MG63 (cell line): ENCODE measurements at regions not wholly inside any gene's neighbourhood (a gene's known extent, or its start where the extent isn't known, plus 50 kb on each side); places are given as distances from the start of the nearest gene placed in this dataset.

ENCODE experiments used
- DNase-seq: peaks from one replicate; pipeline ENCODE4 v3.0.0-alpha.2; 2020
- H3K27me3 ChIP-seq: fragments of 250-450 bp; sonication (Bioruptor Pico); 2 replicates; pipeline ENCODE4 v1.5.1; 2020; ENCODE audit warnings: mild to moderate bottlenecking, moderate library complexity
- H3K36me3 ChIP-seq: fragments of 250-450 bp; sonication (Bioruptor Pico); 2 replicates; pipeline ENCODE4 v1.5.1; 2020; ENCODE audit warnings: mild to moderate bottlenecking, moderate library complexity
- H3K4me3 ChIP-seq: fragments of 250-450 bp; sonication (Bioruptor Pico); 2 replicates; pipeline ENCODE4 v1.5.1; 2020; ENCODE audit warnings: mild to moderate bottlenecking, moderate library complexity
- H3K9me3 ChIP-seq: fragments of 250-450 bp; sonication (Bioruptor Pico); 2 replicates; pipeline ENCODE4 v1.5.1; 2020; ENCODE audit warnings: mild to moderate bottlenecking, moderate library complexity

DNA sequence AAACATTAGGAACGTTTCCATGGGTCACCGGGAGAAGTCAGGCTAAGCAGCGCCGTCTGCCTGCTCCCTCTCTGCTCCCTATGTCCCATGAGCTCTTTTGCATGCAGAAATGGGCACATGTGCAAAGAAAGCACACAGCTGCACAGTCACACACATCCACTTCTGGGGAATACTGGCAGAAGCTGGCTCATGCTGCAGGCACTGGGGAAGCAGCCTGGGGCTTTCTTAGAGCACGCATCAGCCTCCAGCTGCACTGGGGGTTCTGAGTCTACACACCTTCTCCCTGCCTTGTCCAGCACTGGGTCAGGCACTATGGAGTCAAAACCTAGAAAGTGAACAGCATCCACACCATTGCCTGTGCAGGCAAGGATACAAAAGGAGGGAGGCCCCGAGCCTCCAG lies 76.1 kb upstream of the FOXQ1 start:
- Histone ChIP-seq H3K4me3 (no peak overlapping the region), H3K36me3 (no peaks in the 10 kb centered on the region), H3K9me3 (no peaks in the 10 kb centered on the region), H3K27me3 (no peaks in the 10 kb centered on the region)
- no peak for DNase-seq

DNA sequence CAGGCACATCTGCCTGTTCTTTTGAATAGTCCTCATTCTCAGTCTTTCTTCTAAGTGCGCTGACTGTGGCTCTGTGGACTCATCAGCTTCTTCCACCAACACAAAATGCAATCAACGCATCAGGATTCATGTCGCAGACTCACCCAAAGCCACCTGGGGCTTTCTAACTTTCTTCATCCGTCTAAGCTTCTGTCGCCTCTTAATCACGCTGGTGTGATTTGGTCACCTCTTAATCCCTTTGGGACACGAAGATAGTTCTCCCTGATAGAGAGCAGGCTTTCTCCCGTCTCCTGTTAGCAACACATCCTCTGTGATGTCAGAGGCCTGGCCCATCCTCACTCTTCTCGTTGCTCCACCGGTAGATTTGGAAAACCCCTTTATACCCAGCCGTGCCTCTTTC lies 78.0 kb upstream of the FOXQ1 start:
- H3K36me3 ChIP-seq, result no peaks in the 10 kb centered on the region
- no peaks in the 10 kb centered on the region for H3K27me3 ChIP-seq
- no peak overlapping the region for H3K4me3 ChIP-seq
- no peaks in the 10 kb centered on the region for H3K9me3 ChIP-seq
- no peak for DNase-seq

DNA sequence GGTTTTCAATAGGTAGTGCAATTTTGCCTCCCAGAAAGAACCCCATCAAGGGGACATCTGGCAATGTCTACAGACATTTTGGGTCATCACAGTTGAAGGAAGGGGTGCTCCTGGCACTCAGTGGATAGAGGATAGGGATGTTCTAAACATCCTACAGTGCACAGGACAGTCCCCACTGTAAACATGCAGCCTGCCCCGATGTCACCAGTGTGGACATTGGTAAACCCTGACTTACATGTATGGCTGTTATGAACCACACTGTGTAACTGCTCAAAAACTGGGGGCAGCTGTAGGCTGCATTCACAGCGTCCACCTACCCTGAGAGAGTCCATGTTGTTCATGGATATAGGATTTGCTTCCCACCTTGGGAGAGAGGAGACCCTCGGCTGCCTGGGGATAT lies 79.3 kb upstream of the FOXQ1 start:
- no peak for DNase-seq
- H3K36me3 ChIP-seq, result no peaks in the 10 kb centered on the region
- H3K4me3 ChIP-seq, result no peak overlapping the region
- no peaks in the 10 kb centered on the region for H3K27me3 ChIP-seq
- no peaks in the 10 kb centered on the region for H3K9me3 ChIP-seq

DNA sequence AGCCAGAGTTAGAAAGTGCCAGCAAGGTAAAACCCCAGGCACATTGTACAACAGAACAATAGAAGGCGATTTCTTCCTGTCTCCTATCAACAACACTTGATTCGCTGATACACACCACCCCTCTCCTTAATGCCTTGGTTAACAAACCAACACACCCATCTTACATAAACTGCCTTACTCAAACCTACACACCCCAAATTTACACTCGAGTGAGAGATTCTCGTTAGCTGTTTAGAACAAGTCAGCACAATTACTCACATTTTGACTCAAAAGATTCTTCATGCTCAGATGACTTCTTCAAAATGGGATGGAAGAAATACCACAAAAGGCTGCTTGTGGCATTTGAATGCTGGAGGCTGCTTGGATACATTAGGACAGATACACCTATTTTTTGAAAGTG lies 80.0 kb upstream of the FOXQ1 start:
- DNase-seq, result no peak
- Histone ChIP-seq H3K36me3 (no peaks in the 10 kb centered on the region), H3K4me3 (no peak overlapping the region), H3K27me3 (no peaks in the 10 kb centered on the region), H3K9me3 (no peaks in the 10 kb centered on the region)

DNA sequence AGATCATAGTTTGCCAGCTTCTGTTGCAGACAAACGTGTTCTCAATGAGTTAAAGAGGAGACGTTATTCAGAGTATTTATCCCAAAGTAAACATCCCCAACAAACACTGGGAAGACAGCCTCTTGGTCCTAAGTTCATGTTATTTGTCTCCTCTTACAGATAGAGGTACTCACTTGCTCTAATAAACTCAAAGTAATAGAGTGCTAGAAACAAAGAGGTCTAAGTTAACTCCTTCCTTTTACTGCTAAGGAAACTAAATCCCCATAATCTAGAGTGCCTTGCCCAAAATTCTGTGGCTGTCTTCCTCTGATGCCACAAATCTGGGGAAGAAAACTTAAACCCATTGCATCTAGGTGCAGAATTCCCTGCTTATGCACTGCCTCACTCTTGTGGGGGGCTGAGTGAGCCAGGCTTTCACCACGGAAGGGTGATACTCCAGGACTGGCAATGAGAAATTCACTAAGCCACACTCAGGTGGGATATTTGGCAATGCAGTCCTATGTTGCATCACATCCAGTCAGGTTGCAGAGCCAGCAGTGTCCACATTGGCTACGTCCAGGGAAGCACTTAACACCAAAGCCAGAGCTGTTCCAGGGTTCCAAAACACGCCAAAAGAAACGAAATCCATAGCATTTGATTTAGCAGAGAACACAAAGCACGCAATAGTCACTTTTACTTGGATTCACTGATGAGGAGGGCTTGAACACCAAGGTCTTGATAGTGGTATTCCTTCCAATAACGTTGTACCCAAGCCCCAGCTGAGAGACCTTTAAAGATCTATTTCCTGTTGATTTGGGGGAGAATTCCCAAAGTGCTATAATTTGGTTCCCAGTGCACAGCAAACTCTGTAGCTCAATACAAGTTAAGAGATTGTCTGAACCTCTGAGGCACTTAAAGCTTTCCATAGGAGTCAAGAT lies 81.0 kb upstream of the FOXQ1 start:
- no peaks in the 10 kb centered on the region for H3K27me3 ChIP-seq
- no peak for DNase-seq
- H3K9me3 ChIP-seq, result no peaks in the 10 kb centered on the region
- no peaks in the 10 kb centered on the region for H3K36me3 ChIP-seq
- H3K4me3 ChIP-seq, result no peak overlapping the region

- Histone ChIP-seq H3K4me3 (no peak overlapping the region), H3K27me3 (no peaks in the 10 kb centered on the region), H3K36me3 (no peaks in the 10 kb centered on the region), H3K9me3 (no peaks in the 10 kb centered on the region)
- no peak for DNase-seq
Observed at GRCh38 chr6:1230281-1230680, 81.6 kb upstream of the FOXQ1 start.

GRCh38 chr6:1229808-1230207 lies 82.1 kb upstream of the FOXQ1 start:
- no peaks in the 10 kb centered on the region for H3K9me3 ChIP-seq
- no peak for DNase-seq
- no peak overlapping the region for H3K4me3 ChIP-seq
- no peaks in the 10 kb centered on the region for H3K36me3 ChIP-seq
- no peaks in the 10 kb centered on the region for H3K27me3 ChIP-seq

DNA sequence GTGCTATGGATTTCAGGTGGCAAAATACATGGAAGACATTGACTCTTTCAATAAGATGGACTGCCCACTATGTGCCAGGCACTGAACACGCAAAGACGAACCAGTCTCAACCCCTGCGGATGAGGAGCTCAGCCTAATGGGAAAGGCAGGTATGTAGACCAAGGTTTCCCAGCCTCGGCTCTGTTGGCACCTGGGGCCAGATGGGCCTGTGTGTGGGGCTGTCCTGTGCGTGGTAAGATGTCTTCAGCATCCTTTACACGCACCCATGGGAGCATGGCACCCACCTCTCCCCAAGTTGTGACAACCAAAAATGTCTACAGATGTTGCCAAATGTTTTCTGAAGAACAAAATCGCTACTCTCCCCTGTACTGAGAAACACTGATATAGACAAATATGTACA lies 82.6 kb upstream of the FOXQ1 start:
- Histone ChIP-seq H3K4me3 (no peak overlapping the region), H3K27me3 (no peaks in the 10 kb centered on the region), H3K36me3 (no peaks in the 10 kb centered on the region), H3K9me3 (no peaks in the 10 kb centered on the region)
- DNase-seq, result no peak

DNA sequence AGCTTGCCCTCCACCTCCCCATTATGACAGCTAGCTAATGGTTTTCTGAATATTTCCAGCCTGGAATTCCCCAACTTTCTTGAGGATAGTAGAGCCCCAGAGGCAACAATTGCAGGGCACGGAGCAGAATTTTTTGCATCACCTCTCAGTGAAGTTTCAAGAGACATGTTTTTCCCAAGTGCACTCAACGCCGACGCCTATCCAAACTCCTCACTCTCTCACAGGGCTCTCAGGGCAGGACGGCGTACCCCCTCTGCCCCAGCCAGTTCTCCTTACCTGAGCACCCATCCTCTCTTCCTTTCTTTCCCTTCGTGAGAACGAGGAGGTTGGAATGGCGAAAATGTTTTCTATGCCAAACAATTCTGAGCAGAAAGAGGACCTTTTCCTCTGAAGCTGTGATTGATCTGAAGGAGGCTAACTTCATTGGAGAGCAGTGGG lies 83.1 kb upstream of the FOXQ1 start:
- H3K36me3 ChIP-seq, result no peaks in the 10 kb centered on the region
- H3K4me3 ChIP-seq, result no peak overlapping the region
- no peak for DNase-seq
- H3K9me3 ChIP-seq, result no peaks in the 10 kb centered on the region
- H3K27me3 ChIP-seq, result no peaks in the 10 kb centered on the region

GRCh38 chr6:1227935-1228753 lies 83.8 kb upstream of the FOXQ1 start:
- H3K9me3 ChIP-seq, result no peaks in the 10 kb centered on the region
- no peaks in the 10 kb centered on the region for H3K36me3 ChIP-seq
- DNase-seq, result no peak
- no peaks in the 10 kb centered on the region for H3K27me3 ChIP-seq
- no peak overlapping the region for H3K4me3 ChIP-seq

GRCh38 chr6:1227600-1227934 lies 84.3 kb upstream of the FOXQ1 start:
- no peaks in the 10 kb centered on the region for H3K27me3 ChIP-seq
- no peaks in the 10 kb centered on the region for H3K9me3 ChIP-seq
- H3K36me3 ChIP-seq, result no peaks in the 10 kb centered on the region
- no peak overlapping the region for H3K4me3 ChIP-seq
- no peak for DNase-seq

DNA sequence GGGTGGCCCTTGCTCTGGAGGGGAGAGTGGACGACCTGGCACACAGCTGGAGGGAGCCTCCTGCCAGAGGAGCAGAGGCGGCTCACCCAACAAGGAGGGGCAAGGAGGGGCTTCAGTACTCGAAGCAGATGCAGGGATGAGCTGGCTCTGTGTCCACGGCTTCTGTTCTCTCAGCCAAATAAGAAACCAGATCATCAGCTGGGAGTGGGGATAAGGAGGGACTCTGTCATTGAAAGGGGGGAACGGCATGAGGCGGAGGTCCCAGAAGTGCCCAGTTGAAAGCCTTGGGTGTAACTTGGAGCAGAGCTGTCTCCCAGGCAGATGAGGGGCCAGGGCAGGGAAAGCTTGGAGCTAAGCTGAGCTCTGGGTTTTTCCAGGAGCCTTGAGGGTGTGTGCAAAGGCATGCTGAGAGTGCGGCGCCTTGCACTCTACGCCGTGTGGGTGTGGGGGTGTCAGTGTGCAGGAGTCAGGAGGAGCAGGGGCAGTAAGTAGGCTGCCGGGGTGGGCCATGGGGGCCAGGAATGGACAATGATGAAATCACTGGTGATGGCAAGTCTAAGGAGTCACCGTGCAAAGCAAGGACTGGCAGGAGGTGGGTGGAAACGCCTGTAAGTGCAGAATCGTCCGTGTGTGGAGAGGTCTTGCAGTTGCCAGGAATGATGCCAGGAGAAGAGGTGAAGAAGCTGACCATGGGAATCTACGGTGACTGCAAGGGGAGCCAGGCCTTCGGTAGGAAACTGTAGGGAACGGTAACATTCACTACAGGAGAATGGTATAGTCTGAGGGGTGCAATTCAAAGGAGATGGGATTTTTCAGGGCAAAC lies 85.4 kb upstream of the FOXQ1 start:
- Histone ChIP-seq H3K27me3 (no peaks in the 10 kb centered on the region), H3K4me3 (no peak overlapping the region), H3K9me3 (no peaks in the 10 kb centered on the region), H3K36me3 (no peaks in the 10 kb centered on the region)
- no peak for DNase-seq

GRCh38 chr6:1224514-1224913 lies 87.4 kb upstream of the FOXQ1 start:
- Histone ChIP-seq H3K9me3 (no peaks in the 10 kb centered on the region), H3K27me3 (no peaks in the 10 kb centered on the region), H3K36me3 (no peaks in the 10 kb centered on the region), H3K4me3 (no peak overlapping the region)
- no peak for DNase-seq

- H3K27me3 ChIP-seq, result no peaks in the 10 kb centered on the region
- H3K4me3 ChIP-seq, result no peak overlapping the region
- H3K36me3 ChIP-seq, result no peaks in the 10 kb centered on the region
- no peak for DNase-seq
- no peaks in the 10 kb centered on the region for H3K9me3 ChIP-seq
Observed at GRCh38 chr6:1222728-1223595, 88.9 kb upstream of the FOXQ1 start.

- no peak overlapping the region for H3K4me3 ChIP-seq
- no peaks in the 10 kb centered on the region for H3K9me3 ChIP-seq
- no peaks in the 10 kb centered on the region for H3K27me3 ChIP-seq
Observed at GRCh38 chr6:1217396-1217795, 94.5 kb upstream of the FOXQ1 start.

GRCh38 chr6:1216488-1216974 lies 95.4 kb upstream of the FOXQ1 start:
- no peaks in the 10 kb centered on the region for H3K27me3 ChIP-seq
- H3K9me3 ChIP-seq, result no peaks in the 10 kb centered on the region
- no peak overlapping the region for H3K4me3 ChIP-seq
- no peaks in the 10 kb centered on the region for H3K36me3 ChIP-seq
- no peak for DNase-seq

More at GRCh38 chr6:1217396-1217795, 94.5 kb upstream of the FOXQ1 start:
- no peak for DNase-seq
- H3K36me3 ChIP-seq, result no peaks in the 10 kb centered on the region
